ENCODE measurements at regions not wholly inside any gene's neighbourhood (a gene's known extent, or its start where the extent isn't known, plus 50 kb on each side); places are given as distances from the start of the nearest gene placed in this dataset.
A peak's percentile ranks its signal among the peaks of the same experiment; 100 is the strongest.

DNA sequence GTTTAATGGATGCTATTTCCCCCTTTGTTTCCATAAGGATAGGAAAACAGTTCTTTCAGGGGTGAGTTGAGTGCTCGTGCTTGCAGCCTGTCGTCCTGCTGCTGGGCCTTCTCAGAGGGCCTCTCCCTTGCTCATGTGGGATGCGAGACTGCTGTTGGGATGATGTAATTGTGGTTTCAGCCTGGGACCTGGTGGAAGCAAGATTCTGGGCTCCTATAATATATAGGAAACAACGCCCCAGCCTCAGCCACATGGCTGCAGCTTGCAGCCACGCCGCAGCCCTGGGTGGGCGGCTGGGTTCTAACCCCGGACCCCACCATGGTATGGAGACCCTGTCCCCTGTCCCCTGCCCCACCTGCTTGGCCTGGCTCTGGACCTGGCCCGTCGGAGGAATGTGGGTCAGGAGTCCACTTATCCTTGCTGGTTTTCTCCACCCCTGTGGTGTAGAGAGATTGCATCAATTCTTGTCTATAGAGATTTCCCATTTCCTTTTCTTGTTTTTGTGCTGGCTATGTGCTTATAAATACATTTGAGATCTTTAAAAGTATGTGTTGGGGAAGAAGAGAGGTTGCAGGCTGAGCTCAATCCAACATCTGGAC lies 357.8 kb downstream of the SIPA1L2 start:
- H3K79me1 ChIP-seq (ENCODE audit: low read depth in 1 of 2, low read length in 2 of 2): no peaks in the 10 kb centered on the region
- H3K14ac ChIP-seq (replicated peaks; ENCODE audit: low read depth, low read length): no peak overlapping the region
- no TSS peak for BruUV-seq (replicated peaks)
- intact Hi-C loops (cut with micrococcal nuclease) (no loop called here), in situ Hi-C loops (cut with MboI; ENCODE audit: low sequenced_read_pairs) (no loop called here), dilution Hi-C loops (cut with HindIII; ENCODE audit: low sequenced_read_pairs, unreplicated experiment) (no loop called here)
- no peak overlapping the region for H2BK5ac ChIP-seq (ENCODE audit: low read depth, low read length, poor library complexity, severe bottlenecking)
- H3K18ac ChIP-seq (ENCODE audit: low read depth, low read length): no peak overlapping the region
- H2BK120ac ChIP-seq (ENCODE audit: low read depth, low read length): no peak overlapping the region
- no peaks in the 10 kb centered on the region for H3K9me3 ChIP-seq (ENCODE audit: control insufficient read depth, insufficient read depth, low read length)
- H3K9ac ChIP-seq (ENCODE audit: low read depth, low read length): no peak overlapping the region
- 0 out of 2 replicates have a peak, but pooled peaks cover 2% of the 10 kb centered on the region for H3K27me3 ChIP-seq (ENCODE audit: control insufficient read depth, insufficient read depth, low read length)
- no peak overlapping the region for H4K91ac ChIP-seq (ENCODE audit: insufficient read depth, low read depth, low read length)
- ChIA-PET CTCF (interaction anchor here (0.7 kb wide), 1 partner anchor 1237 kb away, joined by 3 read pairs; no protein-coding TSS in a partner anchor), POLR2A (ENCODE audit: unreplicated experiment) (no interaction called here)
- no peaks in the 10 kb centered on the region for H3K36me3 ChIP-seq (ENCODE audit: control insufficient read depth, insufficient read depth, low read length)
- no peaks in the 10 kb centered on the region for H3K4me1 ChIP-seq (ENCODE audit: control insufficient read depth, insufficient read depth, low read length)
- no peak overlapping the region for H2BK20ac ChIP-seq (ENCODE audit: low read depth, low read length)
- no peak overlapping the region for H4K5ac ChIP-seq (ENCODE audit: low read depth, low read length)
- ATAC-seq (ENCODE audit: low read depth) (no peak), DNase-seq (peak; percentile 31)
- no peak overlapping the region for H4K8ac ChIP-seq (ENCODE audit: low read depth in 2 of 2, low read length in 2 of 2)
- 96% methylated on average over 5 of the region's 10 CpGs; no CpG with 5 or more reads in 1 of the 2 experiments for WGBS, 2 experiments (ENCODE audit: extremely low coverage in 2 of 2, insufficient read length in 1 of 2)
- TF ChIP-seq RAD21 (IDR thresholded peaks at IDR 0.05; ENCODE audit: low read length): no peak
- H3K23ac ChIP-seq (ENCODE audit: low read depth, low read length): no peak overlapping the region
- H2AK9ac ChIP-seq (replicated peaks; ENCODE audit: low read depth, low read length, poor library complexity): no peak overlapping the region
- H3K9me1 ChIP-seq (ENCODE audit: insufficient read depth, low read length): no peaks in the 10 kb centered on the region
- no peak overlapping the region for H3K4ac ChIP-seq (ENCODE audit: low read depth, low read length)
- H3K4me2 ChIP-seq (ENCODE audit: low read depth, low read length): no peak overlapping the region
- H4K20me1 ChIP-seq (ENCODE audit: insufficient read depth, low read length): no peaks in the 10 kb centered on the region
- no peak overlapping the region for H2BK15ac ChIP-seq (ENCODE audit: low read depth, low read length)
- no peak overlapping the region for H2AK5ac ChIP-seq (ENCODE audit: low read depth, low read length)
- no peak overlapping the region for H2AFZ ChIP-seq (replicated peaks; ENCODE audit: low read length, poor library complexity)
- no peak overlapping the region for H3K56ac ChIP-seq (ENCODE audit: extremely low read depth, insufficient read depth, low read length)
- H3K4me3 ChIP-seq (ENCODE audit: insufficient read depth, low read depth, low read length): no peak overlapping the region
- no peak overlapping the region for H3K27ac ChIP-seq (ENCODE audit: insufficient read depth, low read length)

Data from IMR-90 (cell line).